ENCODE measurements at regions not wholly inside any gene's neighbourhood (a gene's known extent, or its start where the extent isn't known, plus 50 kb on each side); places are given as distances from the start of the nearest gene placed in this dataset.

- CTCF ChIA-PET: no interaction called here
- H4K20me1 ChIP-seq (replicated peaks; ENCODE audit: control insufficient read depth, extremely low read depth, insufficient read depth, low read length): no peaks in the 10 kb centered on the region
- H3K9me3 ChIP-seq (replicated peaks; ENCODE audit: control insufficient read depth, insufficient read depth, low read length): no peaks in the 10 kb centered on the region
- POLR2A ChIA-PET: no interaction called here
- no peak overlapping the region for H3K9ac ChIP-seq (replicated peaks; ENCODE audit: extremely low read depth, insufficient read depth, low read length)
- no peaks in the 10 kb centered on the region for H3K79me2 ChIP-seq (ENCODE audit: control insufficient read depth, insufficient read depth, low read length)
- DNase-seq (ENCODE audit: low read depth, low spot score) (no peak), FAIRE-seq (no peak)
- H3K36me3 ChIP-seq (ENCODE audit: control insufficient read depth in 2 of 2, extremely low read depth in 1 of 2, insufficient read depth in 2 of 2, low read length in 2 of 2): no peaks in the 10 kb centered on the region
- no peak overlapping the region for H3K27ac ChIP-seq (ENCODE audit: insufficient read depth, low read depth, low read length)
- H3K27me3 ChIP-seq (ENCODE audit: control insufficient read depth in 2 of 2, insufficient read depth in 2 of 2, low read length in 2 of 2): no peaks in the 10 kb centered on the region
- no peak overlapping the region for H2AFZ ChIP-seq (ENCODE audit: low read depth, low read length)
- dilution Hi-C loops (cut with MboI; ENCODE audit: extremely low pct_ligation_motif_present, low sequenced_read_pairs) (loop anchor here (25.0 kb wide), 1 partner anchor 149 kb away; no protein-coding TSS in a partner anchor), intact Hi-C loops (cut with micrococcal nuclease) (no loop called here)
- no TSS peak for BruUV-seq (replicated peaks)
- no peak overlapping the region for H3K4me3 ChIP-seq (replicated peaks in 1 of 3; ENCODE audit: insufficient read depth in 1 of 3, low read depth in 1 of 3, low read length in 3 of 3)
- TF ChIP-seq GATA2 (IDR thresholded peaks at IDR 0.05; ENCODE audit: insufficient read depth, insufficient read length, low read depth, low read length): no peak
- TF ChIP-seq MYC (IDR thresholded peaks at IDR 0.05; ENCODE audit: low read depth, low read length): no peak
- TF ChIP-seq CTCF (IDR thresholded peaks at IDR 0.05; ENCODE audit: extremely low read depth in 1 of 2, insufficient read depth in 1 of 2, low read depth in 1 of 2, low read length in 2 of 2): no peak
- TF ChIP-seq POLR2AphosphoS5 (IDR thresholded peaks at IDR 0.05; ENCODE audit: insufficient read depth, low read depth, low read length): no peak
- no peak for TF ChIP-seq POLR2A (IDR thresholded peaks at IDR 0.05; ENCODE audit: low read depth, low read length)
- no peak for TF ChIP-seq JUN (IDR thresholded peaks at IDR 0.05; ENCODE audit: borderline replicate concordance, insufficient read depth, insufficient read length, low read depth)
- TF ChIP-seq EZH2 (IDR thresholded peaks at IDR 0.05; ENCODE audit: borderline replicate concordance, low read depth, low read length, severe bottlenecking): no peak
- TF ChIP-seq FOS (IDR thresholded peaks at IDR 0.05; ENCODE audit: borderline replicate concordance, insufficient read depth, low read length): no peak
- no peak for TF ChIP-seq MAX (IDR thresholded peaks at IDR 0.05; ENCODE audit: insufficient read depth, insufficient read length)
- no peaks in the 10 kb centered on the region for H3K4me1 ChIP-seq (ENCODE audit: control insufficient read depth, extremely low read depth, insufficient read depth, low read length)
- H3K4me2 ChIP-seq (ENCODE audit: insufficient read depth, low read length): no peak overlapping the region
- H3K9me1 ChIP-seq (replicated peaks; ENCODE audit: control insufficient read depth, extremely low read depth, insufficient read depth, low read length): no peaks in the 10 kb centered on the region
Measured at GRCh38 chr2:181762848-181763247, 82.5 kb upstream of the NEUROD1 start.

Data from endothelial cell of umbilical vein (primary cell).